ENCODE measurements at regions not wholly inside any gene's neighbourhood (a gene's known extent, or its start where the extent isn't known, plus 50 kb on each side); places are given as distances from the start of the nearest gene placed in this dataset.
"Not testable (repeated sequence)": the region's sequence is repeated elsewhere in the genome, so short reads cannot be mapped to it uniquely, and the experiment has no call there.

GRCh38 chr12:107515446-107515958, 170.1 kb upstream of the PWP1 start (continued):
- TF ChIP-seq ZNF121 (tag by site-specific recombination; IDR thresholded peaks at IDR 0.05) = no peak
- no peak for TF ChIP-seq ZNF596 (tag by site-specific recombination; IDR thresholded peaks at IDR 0.05)
- no peak for TF ChIP-seq SETDB1 (IDR thresholded peaks at IDR 0.05; ENCODE audit: insufficient read length, low read length)
- TF ChIP-seq ZNF138 (tag by site-specific recombination; IDR thresholded peaks at IDR 0.05; ENCODE audit: borderline replicate concordance) = no peak
- no peak for TF ChIP-seq ZNF701 (tag by site-specific recombination; IDR thresholded peaks at IDR 0.05)
- peak; percentile 54; the same call in 1 of the 2 replicates for TF ChIP-seq HIC1 (tag by site-specific recombination; IDR thresholded peaks at IDR 0.05)
- no peak for TF ChIP-seq ZNF404 (tag by site-specific recombination; IDR thresholded peaks at IDR 0.05)
- TF ChIP-seq PRDM1 (tag by site-specific recombination; IDR thresholded peaks at IDR 0.05) = peak; percentile 93
- peak; percentile 76 for TF ChIP-seq ATF2 (tag by site-specific recombination; IDR thresholded peaks at IDR 0.05; ENCODE audit: low read depth)
- no peak for TF ChIP-seq ZNF280D (tag by site-specific recombination; IDR thresholded peaks at IDR 0.05)
- TF ChIP-seq ZEB2 (tag by site-specific recombination; IDR thresholded peaks at IDR 0.05) = no peak; the same call in 1 of the 2 replicates
- no peak for TF ChIP-seq ZNF202 (tag by site-specific recombination; IDR thresholded peaks at IDR 0.05; ENCODE audit: borderline replicate concordance)

GRCh38 chr12:107517816-107518215, 167.8 kb upstream of the PWP1 start:
- H3K4me3 ChIP-seq (ENCODE audit: low read depth, low read length); H3K36me3 ChIP-seq (ENCODE audit: control insufficient read depth in 2 of 2, insufficient read depth in 1 of 2, low read length in 2 of 2); H3K4me1 ChIP-seq (ENCODE audit: control insufficient read depth, insufficient read depth, low read length); H3K27ac ChIP-seq (ENCODE audit: extremely low read depth, low read depth, low read length); H3K9me3 ChIP-seq (ENCODE audit: control insufficient read depth, insufficient read depth, low read depth, low read length); POLR2A ChIA-PET; CTCF ChIA-PET: not testable (repeated sequence)
- TF ChIP-seq SCRT2 (tag by site-specific recombination; IDR thresholded peaks at IDR 0.05) (peak; percentile 78; the same call in 1 of the 2 replicates), SCRT1 (tag by site-specific recombination; IDR thresholded peaks at IDR 0.05; ENCODE audit: borderline replicate concordance) (peak; percentile 67)

- CTCF ChIA-PET = interaction anchor here (0.5 kb wide), 1 partner anchor 70 kb away, joined by 3 read pairs; no protein-coding TSS in a partner anchor
- no peaks in the 10 kb centered on the region for H3K9me3 ChIP-seq (ENCODE audit: control insufficient read depth, insufficient read depth, low read depth, low read length)
- H3K36me3 ChIP-seq (ENCODE audit: control insufficient read depth in 2 of 2, insufficient read depth in 1 of 2, low read length in 2 of 2) = no peaks in the 10 kb centered on the region
- TF ChIP-seq RBAK (tag by site-specific recombination; IDR thresholded peaks at IDR 0.05) = 0 out of 2 replicates have a peak, but pooled peaks have one; percentile 59
- no peak for TF ChIP-seq ZNF777 (tag by site-specific recombination; IDR thresholded peaks at IDR 0.05; ENCODE audit: borderline replicate concordance)
- TF ChIP-seq ZNF670 (tag by site-specific recombination; IDR thresholded peaks at IDR 0.05; ENCODE audit: low read depth) = no peak
- H3K27ac ChIP-seq (ENCODE audit: extremely low read depth, low read depth, low read length) = no peak overlapping the region
- H3K4me1 ChIP-seq (ENCODE audit: control insufficient read depth, insufficient read depth, low read length) = no peaks in the 10 kb centered on the region
- H3K4me3 ChIP-seq (ENCODE audit: low read depth, low read length) = no peak overlapping the region
- POLR2A ChIA-PET = no interaction called here
Observed at GRCh38 chr12:107518868-107519267, 166.7 kb upstream of the PWP1 start.
